B cell (primary cell): ENCODE measurements at regions not wholly inside any gene's neighbourhood (a gene's known extent, or its start where the extent isn't known, plus 50 kb on each side); places are given as distances from the start of the nearest gene placed in this dataset.

Experiments used
- CTCF ChIP-seq: fragments of 200-600 bp; IDR thresholded peaks from one replicate; pipeline ENCODE4 v1.8.0; 2022; ENCODE audit warnings: antibody characterized with exemption, mild to moderate bottlenecking
- EZH2 ChIP-seq: IDR thresholded peaks from 2 replicates; pipeline ENCODE4 v1.6.1; 2012; ENCODE audit warnings: borderline replicate concordance, low read depth, mild to moderate bottlenecking, moderate library complexity, low read length; ENCODE audit not compliant: insufficient read depth, poor library complexity, severe bottlenecking

DNA sequence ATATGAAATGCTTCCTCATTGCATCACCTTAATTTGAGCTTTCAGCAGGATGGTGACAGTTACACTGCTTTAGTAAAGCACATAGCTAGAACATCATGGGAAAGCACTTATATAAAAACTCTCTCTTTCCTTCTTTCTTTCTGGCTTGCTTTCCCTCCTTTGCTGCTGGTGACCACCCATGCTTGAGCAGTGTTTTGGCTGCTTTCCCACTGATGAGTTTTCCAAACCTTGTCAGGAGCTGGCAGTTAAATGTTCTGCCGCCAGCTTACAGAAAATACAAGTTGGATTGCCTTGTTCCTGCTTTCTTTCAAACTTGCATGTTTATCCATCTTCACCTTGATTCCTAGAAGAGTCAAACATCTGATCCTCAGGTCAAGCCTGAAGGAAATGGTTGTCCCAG is 323.9 kb downstream of the FOXA2 start:
- no peak for TF ChIP-seq CTCF
- no peak for TF ChIP-seq EZH2
